ENCODE measurements at regions not wholly inside any gene's neighbourhood (a gene's known extent, or its start where the extent isn't known, plus 50 kb on each side); places are given as distances from the start of the nearest gene placed in this dataset.

DNA sequence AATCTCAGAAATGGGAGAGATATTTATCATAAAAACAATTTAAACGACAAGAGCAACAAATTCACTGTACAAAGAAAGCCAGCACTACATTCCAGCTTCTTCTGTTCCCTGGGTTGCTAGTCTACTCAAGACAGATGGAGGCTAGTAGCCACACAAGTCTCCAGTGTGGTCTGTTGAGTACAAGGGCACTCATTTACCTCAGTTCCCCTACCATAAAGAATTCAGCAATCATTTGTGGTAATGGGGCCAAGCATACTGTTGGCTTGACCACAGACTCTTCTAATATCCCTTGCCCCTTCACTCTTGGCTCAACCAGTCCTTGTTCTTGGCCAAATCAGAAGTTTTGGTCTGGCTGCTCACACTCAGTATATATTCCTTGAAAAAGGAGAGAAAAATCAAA, 212.3 kb downstream of the COX18 start:
- TF ChIP-seq, protein P1, sequence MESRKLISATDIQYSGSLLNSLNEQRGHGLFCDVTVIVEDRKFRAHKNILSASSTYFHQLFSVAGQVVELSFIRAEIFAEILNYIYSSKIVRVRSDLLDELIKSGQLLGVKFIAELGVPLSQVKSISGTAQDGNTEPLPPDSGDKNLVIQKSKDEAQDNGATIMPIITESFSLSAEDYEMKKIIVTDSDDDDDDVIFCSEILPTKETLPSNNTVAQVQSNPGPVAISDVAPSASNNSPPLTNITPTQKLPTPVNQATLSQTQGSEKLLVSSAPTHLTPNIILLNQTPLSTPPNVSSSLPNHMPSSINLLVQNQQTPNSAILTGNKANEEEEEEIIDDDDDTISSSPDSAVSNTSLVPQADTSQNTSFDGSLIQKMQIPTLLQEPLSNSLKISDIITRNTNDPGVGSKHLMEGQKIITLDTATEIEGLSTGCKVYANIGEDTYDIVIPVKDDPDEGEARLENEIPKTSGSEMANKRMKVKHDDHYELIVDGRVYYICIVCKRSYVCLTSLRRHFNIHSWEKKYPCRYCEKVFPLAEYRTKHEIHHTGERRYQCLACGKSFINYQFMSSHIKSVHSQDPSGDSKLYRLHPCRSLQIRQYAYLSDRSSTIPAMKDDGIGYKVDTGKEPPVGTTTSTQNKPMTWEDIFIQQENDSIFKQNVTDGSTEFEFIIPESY (IDR thresholded peaks at IDR 0.05; ENCODE audit: extremely low read depth, insufficient replicate concordance, low read length) = no peak
- TF ChIP-seq, protein P2, sequence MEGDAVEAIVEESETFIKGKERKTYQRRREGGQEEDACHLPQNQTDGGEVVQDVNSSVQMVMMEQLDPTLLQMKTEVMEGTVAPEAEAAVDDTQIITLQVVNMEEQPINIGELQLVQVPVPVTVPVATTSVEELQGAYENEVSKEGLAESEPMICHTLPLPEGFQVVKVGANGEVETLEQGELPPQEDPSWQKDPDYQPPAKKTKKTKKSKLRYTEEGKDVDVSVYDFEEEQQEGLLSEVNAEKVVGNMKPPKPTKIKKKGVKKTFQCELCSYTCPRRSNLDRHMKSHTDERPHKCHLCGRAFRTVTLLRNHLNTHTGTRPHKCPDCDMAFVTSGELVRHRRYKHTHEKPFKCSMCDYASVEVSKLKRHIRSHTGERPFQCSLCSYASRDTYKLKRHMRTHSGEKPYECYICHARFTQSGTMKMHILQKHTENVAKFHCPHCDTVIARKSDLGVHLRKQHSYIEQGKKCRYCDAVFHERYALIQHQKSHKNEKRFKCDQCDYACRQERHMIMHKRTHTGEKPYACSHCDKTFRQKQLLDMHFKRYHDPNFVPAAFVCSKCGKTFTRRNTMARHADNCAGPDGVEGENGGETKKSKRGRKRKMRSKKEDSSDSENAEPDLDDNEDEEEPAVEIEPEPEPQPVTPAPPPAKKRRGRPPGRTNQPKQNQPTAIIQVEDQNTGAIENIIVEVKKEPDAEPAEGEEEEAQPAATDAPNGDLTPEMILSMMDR (IDR thresholded peaks at IDR 0.05 in 2 of 3, conservative IDR thresholded peaks at IDR 0.05 in 1 of 3; ENCODE audit: borderline replicate concordance in 1 of 3, insufficient read depth in 1 of 3, low read depth in 2 of 3, low read length in 2 of 3) = no peak
- TF ChIP-seq JUND (IDR thresholded peaks at IDR 0.05) = no peak

Measured in HCT116 (cell line).